GM18858 (cell line): ENCODE measurements at regions not wholly inside any gene's neighbourhood (a gene's known extent, or its start where the extent isn't known, plus 50 kb on each side); places are given as distances from the start of the nearest gene placed in this dataset.
"Not testable (repeated sequence)": the region's sequence is repeated elsewhere in the genome, so short reads cannot be mapped to it uniquely, and the experiment has no call there.

Experiments
- ATAC-seq: cut with Tn5 transposase; IDR thresholded peaks from one replicate; pipeline ENCODE4 v1.9.1; 2021; ENCODE audit not compliant: unreplicated experiment

GRCh38 chr16:47920709-47921108, 235.1 kb downstream of the ABCC12 start:
- ATAC-seq, result no peak

- ATAC-seq, result no peak
Observed at GRCh38 chr16:47917118-47917517, 238.7 kb downstream of the ABCC12 start.

GRCh38 chr16:47916266-47916665, 239.5 kb downstream of the ABCC12 start:
- no peak for ATAC-seq

GRCh38 chr16:47907109-47907508, 248.7 kb downstream of the ABCC12 start:
- ATAC-seq, result no peak

DNA sequence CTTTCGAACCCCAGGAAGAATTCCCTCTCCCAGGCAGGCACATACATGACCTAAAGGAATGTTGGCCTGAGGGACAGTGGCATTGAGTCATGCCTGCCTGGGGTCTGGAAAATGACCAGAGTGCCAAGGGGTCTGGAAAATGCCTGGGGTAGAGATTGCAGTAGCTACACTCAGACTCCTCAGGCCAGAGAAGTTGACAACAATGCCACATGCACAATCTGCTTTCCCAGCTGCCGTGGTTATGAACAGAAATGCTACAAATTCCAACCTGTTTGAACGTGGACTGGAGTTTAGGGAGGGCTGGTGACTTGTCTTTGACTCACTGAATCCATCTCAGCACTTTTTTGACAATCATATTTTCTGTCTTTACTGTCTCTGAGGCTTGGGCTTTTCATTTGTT, 250.0 kb downstream of the ABCC12 start:
- no peak for ATAC-seq

DNA sequence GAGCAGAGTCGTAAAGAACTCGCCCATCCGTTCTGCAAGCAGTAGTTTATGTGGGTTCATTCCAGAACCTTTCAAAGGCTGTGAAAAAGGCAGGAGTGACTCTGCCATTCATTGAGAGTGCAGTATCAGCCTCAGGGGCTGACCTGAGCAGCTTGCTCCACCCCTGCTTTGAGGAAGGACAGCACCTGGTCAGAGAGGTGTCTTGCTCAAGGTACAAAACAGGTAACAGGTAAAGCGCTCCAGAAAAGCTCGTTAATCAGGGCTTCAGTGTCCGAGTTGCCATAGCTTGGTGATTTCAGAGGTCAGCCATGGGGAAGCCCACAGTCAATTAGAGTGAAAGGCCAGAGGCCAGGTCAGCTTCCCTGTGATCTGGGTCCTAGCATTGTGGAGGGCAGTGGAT, 251.1 kb downstream of the ABCC12 start:
- ATAC-seq, result no peak

- ATAC-seq, result no peak
Observed at GRCh38 chr16:47903470-47903869, 252.3 kb downstream of the ABCC12 start.

DNA sequence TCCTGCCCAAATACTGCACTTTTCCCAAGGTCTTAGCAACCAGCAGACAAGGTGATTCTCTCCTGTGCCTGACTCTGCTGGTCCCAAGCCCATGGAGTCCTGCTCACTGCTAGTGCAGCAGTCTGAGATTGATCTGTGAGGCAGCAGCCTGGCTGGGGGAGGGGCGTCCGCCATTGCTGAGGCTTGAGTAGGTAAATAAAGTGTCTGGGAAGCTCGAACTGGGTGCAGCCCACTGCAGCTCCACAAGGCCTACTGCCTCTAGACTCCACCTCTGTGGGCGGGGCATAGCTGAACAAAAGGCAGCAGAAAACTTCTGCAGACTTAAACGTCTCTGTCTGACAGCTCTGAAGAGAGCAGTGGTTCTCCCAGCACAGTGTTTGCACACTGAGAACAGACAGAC, 258.7 kb downstream of the ABCC12 start:
- not testable (repeated sequence) for ATAC-seq

GRCh38 chr16:47895146-47895545, 260.6 kb downstream of the ABCC12 start:
- ATAC-seq, result no peak

DNA sequence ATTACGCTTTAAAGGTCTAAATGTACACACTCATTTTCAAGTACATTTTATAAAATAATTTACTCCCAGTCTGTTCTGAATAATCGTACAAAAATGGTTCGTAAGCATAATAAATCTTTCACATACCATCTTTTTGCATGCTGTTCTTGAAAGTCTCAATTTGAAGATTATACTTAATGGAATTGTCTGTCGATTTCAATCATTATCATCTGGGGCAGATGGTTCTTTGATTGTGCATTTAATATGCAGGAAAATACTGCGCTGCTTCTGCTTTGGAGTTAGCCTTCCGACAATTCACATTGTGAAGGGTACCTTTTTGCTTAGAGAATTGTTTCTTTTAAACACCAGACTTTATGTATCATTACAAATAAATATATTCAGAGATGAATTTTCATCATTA, 262.8 kb downstream of the ABCC12 start:
- ATAC-seq, result no peak

GRCh38 chr16:47888734-47889133, 267.1 kb downstream of the ABCC12 start:
- ATAC-seq, result no peak

GRCh38 chr16:47888142-47888541, 267.7 kb downstream of the ABCC12 start:
- no peak for ATAC-seq

GRCh38 chr16:47887496-47887895, 268.3 kb downstream of the ABCC12 start:
- no peak for ATAC-seq

GRCh38 chr16:47886631-47887415, 269.0 kb downstream of the ABCC12 start:
- ATAC-seq, result no peak

- no peak for ATAC-seq
Observed at GRCh38 chr16:47886139-47886538, 269.7 kb downstream of the ABCC12 start.

- ATAC-seq, result no peak
Observed at GRCh38 chr16:47885489-47885888, 270.3 kb downstream of the ABCC12 start.

DNA sequence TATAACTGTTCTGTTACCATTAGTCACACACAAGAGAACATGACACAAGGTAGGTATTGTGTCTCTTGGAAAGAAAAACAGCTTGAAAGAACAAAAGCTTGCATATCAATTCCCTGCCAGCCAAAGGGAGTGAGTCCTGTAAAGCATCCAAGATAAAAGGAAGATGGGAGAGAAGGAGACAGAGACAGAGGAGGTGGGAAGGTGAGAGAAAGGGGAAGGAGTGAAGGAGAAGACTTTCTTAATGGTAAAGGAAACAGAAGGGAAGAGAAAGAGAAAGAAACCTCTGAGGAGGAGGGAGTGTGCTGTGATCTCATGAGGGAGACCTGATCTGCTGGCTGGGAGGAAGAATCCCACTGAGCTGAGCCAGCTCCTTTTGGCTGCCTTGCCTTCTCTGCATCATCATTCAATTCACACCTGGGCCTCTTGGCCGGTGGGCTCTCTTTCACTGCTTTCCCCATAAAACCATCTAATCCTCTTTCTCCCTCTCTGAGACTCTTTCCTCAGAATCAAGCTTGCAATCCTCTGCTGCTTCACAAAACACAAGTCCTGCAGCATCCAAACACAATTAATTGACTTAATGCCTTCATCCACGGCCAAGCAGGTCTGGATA, 271.6 kb downstream of the ABCC12 start:
- ATAC-seq, result no peak

- ATAC-seq, result no peak
Observed at GRCh38 chr16:47881574-47881973, 274.2 kb downstream of the ABCC12 start.

GRCh38 chr16:47880653-47881052, 275.1 kb downstream of the ABCC12 start:
- no peak for ATAC-seq

GRCh38 chr16:47877166-47877565, 278.6 kb downstream of the ABCC12 start:
- no peak for ATAC-seq

DNA sequence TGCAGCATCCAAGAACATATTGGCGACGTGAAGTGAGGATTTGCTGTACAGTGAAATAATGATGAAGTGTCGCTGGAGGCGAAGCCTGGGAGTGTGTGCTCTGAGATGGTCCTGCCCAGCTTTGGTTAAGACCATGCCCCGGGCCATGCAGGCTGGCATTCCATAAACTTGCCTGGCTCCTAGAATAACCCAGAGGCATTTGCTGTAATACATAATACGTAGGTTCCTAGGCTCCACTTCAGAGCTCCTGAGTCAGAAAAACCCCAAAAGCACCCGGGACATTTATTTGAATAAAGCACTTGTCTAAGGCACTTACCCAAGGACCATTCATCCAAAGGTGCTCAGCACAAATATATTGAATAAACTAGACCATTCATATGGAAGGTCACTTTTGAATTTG, 279.3 kb downstream of the ABCC12 start:
- no peak for ATAC-seq

- no peak for ATAC-seq
Observed at GRCh38 chr16:47873434-47873833, 282.4 kb downstream of the ABCC12 start.

- ATAC-seq, result no peak
Observed at GRCh38 chr16:47872225-47872624, 283.6 kb downstream of the ABCC12 start.
